GM12873 (cell line): ENCODE measurements at regions not wholly inside any gene's neighbourhood (a gene's known extent, or its start where the extent isn't known, plus 50 kb on each side); places are given as distances from the start of the nearest gene placed in this dataset.

ENCODE experiments used
- CTCF ChIP-seq: IDR thresholded peaks from 2 replicates; pipeline ENCODE4 v1.5.1; 2012; ENCODE audit warnings: low read depth, mild to moderate bottlenecking, moderate library complexity, low read length, control low read depth; ENCODE audit not compliant: insufficient read depth; ENCODE audit errors: missing control alignments

DNA sequence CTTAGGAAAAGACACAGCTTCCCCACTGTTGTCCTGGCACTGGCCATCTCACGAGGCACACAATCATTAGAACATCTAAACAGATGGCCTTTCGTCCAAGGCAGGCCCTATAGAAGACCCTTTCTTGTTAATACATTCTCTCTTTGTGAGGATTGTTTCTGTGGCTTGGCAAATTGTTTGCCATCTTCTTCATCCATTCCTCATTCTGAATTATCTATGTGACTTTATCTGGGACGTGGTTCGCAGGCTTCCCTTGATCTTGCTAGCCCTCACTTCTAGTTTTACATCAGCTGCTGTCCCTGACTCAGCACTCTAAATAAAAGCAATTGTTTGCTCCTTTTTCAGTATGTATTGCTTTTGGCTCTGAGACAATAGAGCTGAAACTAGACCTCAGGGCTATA lies 101.1 kb upstream of the ZC3H11B start:
- TF ChIP-seq CTCF, result no peak

DNA sequence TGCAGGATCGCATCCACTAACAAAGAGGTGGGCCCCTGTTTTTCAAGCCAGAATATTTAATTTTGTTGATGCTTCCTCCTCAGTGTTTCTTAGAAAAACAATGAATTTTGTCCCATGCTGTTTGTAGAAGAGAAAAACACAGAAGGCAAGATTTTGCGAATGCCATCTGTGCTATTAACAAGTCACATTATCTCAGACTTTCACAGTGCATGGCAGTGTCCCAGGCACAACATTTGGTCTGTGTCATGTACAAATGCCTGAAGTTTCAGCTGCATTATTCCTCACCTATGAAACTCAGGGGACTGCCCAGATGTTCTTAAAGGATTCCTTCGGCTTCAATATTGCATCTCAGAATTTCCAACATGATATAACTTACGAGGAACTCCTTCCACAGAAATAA lies 99.6 kb upstream of the ZC3H11B start:
- TF ChIP-seq CTCF, result no peak

DNA sequence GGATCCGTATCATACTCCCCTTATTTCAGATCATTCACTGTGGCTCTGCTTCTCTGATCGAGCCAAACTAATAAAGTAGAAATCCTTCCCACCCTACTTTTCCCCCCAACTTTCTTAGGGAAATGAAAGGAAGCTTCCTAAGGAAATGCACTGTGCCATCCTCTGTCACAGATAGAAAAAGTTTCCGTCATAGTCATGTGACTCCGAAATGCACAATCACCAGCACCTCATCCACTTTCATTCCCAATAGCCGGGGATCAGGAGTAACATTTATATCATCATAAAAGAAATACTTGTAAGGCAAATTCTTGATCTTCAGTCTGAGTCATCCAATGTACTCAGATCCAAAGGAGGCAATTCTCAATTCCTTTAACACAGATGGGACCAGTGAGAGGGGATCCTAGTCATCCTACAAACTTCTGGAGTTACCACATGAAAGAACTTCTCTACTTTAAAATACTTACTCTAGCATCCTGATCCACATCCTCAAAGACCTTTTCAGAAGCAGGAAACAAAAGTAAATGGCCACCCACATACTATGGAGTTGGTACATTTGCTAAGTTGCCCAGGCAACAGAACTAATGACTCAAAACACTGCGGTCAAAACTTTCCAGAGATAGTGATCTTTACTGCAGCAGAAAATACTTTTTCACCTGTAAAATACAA lies 97.8 kb upstream of the ZC3H11B start:
- no peak for TF ChIP-seq CTCF

DNA sequence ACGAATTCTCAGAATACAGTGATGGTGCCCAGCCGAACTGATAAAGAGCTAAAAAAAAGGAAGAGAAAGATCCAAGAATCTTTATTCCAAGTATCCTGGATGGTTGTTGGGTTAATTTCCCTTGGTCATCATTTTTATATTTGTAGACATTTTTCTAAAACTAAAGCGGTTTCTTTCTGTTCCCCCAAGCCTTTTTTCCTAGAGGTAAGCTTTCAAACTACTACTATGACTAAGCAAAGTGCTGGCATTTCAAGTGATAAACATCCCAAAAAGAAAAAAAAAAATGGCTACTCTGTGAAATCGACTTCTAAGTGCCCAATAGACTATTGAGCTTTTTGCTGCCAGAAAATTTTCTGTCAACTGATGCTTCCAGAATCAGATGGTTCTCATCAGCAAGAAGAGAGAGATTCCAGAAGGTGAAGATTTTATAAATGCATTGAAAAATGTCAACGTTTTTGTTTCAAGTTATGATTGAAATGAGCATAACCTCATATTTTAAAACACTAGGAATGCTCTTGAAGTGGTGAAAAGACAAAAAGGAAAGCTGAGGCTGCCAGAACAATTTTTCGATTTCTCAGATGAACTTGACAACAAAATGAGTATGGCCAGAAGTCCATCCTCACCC lies 96.1 kb upstream of the ZC3H11B start:
- TF ChIP-seq CTCF, result no peak

GRCh38 chr1:219703368-219703639 lies 90.4 kb upstream of the ZC3H11B start:
- no peak for TF ChIP-seq CTCF

GRCh38 chr1:219701476-219701875 lies 88.6 kb upstream of the ZC3H11B start:
- no peak for TF ChIP-seq CTCF

DNA sequence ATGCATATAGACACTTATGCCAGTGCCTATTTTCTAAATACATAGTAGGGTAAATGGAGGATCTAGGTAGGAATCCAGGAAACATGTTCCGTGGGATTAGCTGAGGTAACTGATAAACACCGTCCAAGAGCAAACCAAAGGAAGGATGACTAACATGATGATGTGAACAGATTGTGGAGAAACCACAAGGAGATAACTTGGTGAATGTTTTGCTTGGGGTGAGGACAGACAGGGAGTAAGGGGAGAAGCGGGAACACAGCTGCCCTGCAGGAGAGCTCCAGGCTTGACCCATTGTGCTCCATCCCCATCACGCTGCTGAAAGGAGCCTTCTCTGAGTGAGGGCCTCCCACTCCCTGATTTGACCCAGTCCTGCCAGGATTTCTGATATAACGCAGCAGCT lies 87.0 kb upstream of the ZC3H11B start:
- TF ChIP-seq CTCF, result no peak
